HG03175 (cell line): ENCODE measurements at regions not wholly inside any gene's neighbourhood (a gene's known extent, or its start where the extent isn't known, plus 50 kb on each side); places are given as distances from the start of the nearest gene placed in this dataset.

Experiments
- ATAC-seq: cut with Tn5 transposase; IDR thresholded peaks from one replicate; pipeline ENCODE4 v1.9.1; 2021; ENCODE audit warnings: mild to moderate bottlenecking, moderate library complexity; ENCODE audit not compliant: unreplicated experiment

- ATAC-seq: no peak
Measured at GRCh38 chr4:11271263-11271662, 157.4 kb downstream of the HS3ST1 start.

GRCh38 chr4:11268149-11268548 is 160.5 kb downstream of the HS3ST1 start:
- ATAC-seq: no peak

DNA sequence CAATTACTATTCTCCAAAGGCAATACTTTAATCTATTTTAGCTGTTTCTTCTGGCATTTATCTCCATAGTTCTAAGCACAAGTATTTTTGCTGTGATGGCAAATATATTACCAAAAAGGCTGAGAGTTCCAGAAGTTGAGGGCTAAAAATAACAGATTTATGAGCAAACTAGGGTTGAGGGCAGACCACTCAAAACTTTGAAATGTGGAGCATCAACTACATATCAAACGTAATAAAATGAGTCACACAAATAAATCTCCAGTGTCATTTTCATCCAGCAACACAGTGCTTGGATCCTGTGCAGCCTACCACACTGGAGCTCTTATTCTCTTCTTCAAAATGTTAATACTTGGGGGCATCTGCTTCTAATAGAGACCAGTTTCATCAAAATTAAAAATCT is 163.9 kb downstream of the HS3ST1 start:
- no peak for ATAC-seq

DNA sequence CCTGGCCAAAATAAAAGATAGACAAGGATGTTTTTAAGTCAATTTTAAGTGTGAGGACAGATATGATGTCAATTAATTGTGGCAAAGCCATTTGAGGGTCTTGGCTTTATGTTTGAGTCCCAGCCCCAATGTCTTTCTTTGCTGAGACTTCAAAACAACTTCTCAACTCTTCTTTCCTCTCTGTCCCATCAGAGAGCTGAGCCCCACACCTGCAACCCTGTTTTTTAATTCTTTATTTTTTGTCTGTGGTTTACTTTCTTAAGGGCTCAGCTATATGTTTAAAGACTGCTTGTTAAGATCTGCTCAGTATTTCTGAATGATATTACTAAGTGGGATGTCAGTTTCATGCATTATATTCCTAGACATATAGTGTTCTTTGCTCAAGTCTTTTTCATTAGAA is 164.3 kb downstream of the HS3ST1 start:
- ATAC-seq: no peak

GRCh38 chr4:11263208-11263607 is 165.5 kb downstream of the HS3ST1 start:
- no peak for ATAC-seq

DNA sequence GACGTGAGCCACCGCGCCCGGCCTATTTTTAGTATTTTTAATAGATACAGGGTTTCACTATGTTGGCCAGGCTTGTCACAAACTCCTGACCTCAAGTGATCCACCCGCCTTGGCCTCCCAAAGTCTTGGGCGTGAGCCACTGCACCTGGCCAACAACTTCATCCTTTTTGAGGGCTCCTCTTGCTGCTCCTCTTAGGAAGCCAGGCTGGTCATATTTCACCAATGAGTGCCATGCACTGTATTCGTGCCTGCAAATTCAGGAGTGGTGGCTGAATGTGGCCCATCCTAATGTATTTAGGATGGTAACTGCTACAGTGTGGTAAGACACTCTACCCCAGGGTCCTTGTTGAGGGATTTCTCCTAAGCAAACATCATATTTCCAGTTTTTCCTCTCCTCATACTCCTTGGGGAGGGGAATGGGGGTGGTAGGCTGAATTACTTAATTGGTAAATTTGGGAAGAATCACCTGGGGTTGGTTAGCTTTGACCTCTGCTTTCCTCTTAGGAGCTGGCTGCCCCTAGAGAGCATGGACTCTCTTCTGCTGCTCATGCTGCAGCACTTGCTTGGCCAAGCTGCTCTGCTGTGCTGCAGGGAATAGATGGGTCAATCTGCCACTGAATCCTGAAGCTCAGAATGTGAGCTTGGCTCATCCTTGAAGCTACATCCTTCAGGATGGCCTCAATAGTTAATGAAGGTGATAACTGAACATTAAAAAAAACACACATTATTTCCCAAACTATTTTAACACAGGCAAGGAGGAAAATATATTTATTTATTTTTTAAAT is 167.4 kb downstream of the HS3ST1 start:
- no peak for ATAC-seq

DNA sequence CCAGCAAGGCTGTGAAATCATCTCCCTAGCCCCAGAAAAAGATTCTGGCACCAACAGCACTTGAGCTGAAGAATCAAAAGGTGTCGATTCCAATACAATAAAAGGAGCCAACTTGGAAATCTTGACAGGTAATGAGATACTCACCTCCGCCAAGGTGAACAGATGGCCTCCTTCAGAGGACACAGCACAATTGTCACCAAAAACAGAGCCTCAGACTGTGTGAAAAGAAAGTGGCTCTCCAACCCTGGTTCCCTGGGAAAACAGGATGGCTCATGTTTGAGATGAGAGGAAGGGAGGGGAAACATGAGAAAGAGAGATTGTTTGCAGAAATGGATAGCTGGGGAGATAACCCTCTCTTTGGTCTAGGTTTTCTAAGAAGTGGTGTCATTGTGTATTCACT is 168.9 kb downstream of the HS3ST1 start:
- no peak for ATAC-seq

DNA sequence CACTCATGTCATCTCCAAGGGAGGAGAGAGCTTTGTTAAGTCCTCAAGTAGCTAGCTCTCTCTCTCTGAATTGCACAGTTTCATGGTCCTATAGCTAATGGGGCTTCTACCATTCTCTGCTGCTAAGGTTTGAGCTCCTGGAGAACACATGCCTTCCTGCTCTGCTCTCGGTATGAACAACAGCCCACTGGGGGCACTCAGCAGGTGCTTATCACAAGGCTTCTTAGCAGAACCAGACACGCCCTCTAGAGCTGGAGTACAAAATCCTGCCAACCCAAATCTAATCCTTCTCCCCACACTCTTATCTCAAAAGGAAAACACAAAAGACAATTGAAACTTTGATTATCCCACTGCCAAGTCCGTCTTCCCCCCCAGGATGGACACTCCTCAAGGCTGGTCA is 176.5 kb downstream of the HS3ST1 start:
- ATAC-seq: no peak

- ATAC-seq: no peak
Measured at GRCh38 chr4:11250510-11250909, 178.2 kb downstream of the HS3ST1 start.

DNA sequence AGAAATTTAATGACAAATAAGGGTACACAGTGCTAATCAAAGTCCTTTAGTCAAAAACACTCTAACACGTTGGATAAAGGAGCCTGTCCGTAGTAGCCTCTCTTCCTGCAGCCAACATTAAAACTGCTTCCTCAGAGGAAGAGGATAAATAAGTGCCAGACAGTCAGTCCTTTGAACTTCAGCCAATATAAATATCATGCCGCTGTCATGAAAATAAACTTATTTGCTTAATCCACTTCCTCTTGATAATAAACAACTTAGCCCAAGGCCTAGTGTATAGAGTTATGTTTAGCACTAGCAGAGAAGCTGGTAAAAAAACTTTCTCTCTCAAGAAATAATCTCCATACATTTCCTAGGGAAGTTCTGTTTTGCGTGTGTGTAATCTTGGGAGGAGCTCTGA is 196.7 kb downstream of the HS3ST1 start:
- ATAC-seq: no peak

DNA sequence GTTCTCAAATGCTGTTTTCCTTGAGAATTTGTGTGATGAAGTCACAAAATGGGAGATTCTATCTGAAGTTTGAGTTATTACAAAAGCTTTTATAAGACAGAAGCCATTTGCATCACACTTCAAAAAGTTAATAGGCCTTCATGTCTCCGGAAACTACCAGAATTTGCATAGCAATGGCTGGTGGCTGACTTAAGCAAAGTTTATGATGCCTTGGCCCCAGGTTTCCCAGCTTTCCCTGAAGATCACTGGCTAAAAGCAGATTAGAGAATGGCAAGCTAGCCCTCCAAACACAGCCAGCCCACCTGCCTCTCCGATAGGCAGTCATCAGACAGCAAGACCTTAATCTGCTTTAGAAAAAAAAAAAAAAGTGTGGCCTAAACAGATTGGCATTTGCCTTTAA is 197.8 kb downstream of the HS3ST1 start:
- no peak for ATAC-seq

- no peak for ATAC-seq
Measured at GRCh38 chr4:11228530-11228929, 200.2 kb downstream of the HS3ST1 start.

GRCh38 chr4:11223311-11223710 is 205.4 kb downstream of the HS3ST1 start:
- ATAC-seq: no peak

- ATAC-seq: peak; percentile 57
Measured at GRCh38 chr4:11218692-11219091, 210.0 kb downstream of the HS3ST1 start.

DNA sequence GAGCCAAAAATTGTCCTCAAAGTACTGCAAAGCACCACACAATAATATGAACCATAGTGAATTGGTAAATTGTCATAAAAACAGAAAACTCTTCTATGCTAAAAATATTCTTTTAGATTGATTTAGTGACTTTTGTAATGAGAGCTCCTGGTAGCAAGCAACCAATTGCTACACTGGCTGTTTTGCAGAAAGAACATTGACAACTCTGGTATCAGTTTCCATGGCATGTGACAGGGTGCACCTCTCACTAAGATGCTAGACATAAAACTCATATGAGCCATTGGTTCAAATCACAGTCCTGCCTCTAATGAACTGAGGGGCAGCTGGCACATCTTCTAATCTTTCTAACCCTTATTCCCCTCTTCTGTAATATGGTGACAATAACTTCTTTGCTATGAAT is 212.2 kb downstream of the HS3ST1 start:
- no peak for ATAC-seq

- no peak for ATAC-seq
Measured at GRCh38 chr4:11214281-11214680, 214.4 kb downstream of the HS3ST1 start.

DNA sequence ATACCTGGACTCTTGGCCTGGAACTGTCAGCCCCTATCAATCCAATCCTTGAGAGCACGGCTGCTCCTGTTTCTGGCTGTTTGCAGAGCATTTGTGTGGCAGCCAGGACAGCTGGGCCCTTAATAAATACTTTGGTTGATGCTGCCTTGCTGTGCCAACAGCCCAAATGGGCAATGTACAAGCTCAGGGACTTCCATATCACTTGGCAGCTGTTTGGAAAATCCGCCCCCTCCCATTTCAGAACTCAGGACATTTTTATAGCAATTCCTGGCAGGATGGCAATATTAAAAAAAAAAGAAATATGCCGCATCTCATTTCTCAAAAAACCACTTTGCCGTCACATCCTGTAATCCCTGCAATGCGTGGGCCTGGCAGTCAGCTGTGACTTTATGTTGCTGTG is 218.9 kb downstream of the HS3ST1 start:
- no peak for ATAC-seq

- ATAC-seq: no peak
Measured at GRCh38 chr4:11201256-11201655, 227.4 kb downstream of the HS3ST1 start.

DNA sequence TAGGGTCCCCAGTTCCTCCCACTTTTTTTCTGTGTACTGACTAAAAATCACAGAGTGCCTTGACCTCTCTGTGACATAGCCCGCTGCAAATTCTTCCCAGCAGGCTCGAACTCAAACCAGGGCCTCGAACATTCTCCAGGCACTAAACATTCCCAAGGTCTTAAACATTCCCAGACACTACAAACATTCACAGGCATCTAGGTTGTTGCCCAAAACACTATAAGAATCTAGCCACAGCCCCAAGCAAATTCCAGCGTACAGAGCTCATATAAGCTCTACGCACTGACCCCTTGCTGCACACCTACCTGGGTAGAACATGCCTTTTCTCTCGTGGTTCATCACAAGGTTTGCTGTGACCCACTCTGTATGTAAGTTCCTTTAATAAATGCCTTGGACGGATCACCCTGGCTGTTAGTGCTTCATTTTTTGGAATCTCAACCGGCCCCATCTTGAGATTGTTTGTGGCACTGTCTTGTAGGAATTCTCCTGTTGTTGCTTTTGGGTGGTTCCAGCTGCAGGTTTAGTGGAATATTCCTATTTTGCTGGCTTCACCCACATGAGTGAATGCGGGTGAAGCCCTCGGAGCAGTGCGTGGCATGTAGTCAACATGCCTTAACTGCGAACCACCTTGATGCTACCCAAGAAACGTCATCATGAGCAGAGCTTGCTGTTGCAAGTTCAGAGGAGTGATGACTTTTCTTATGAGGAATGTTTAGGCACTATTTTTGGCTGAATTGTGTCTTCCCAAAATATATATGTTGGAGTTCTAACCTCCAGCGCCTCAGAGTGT is 230.0 kb downstream of the HS3ST1 start:
- no peak for ATAC-seq

DNA sequence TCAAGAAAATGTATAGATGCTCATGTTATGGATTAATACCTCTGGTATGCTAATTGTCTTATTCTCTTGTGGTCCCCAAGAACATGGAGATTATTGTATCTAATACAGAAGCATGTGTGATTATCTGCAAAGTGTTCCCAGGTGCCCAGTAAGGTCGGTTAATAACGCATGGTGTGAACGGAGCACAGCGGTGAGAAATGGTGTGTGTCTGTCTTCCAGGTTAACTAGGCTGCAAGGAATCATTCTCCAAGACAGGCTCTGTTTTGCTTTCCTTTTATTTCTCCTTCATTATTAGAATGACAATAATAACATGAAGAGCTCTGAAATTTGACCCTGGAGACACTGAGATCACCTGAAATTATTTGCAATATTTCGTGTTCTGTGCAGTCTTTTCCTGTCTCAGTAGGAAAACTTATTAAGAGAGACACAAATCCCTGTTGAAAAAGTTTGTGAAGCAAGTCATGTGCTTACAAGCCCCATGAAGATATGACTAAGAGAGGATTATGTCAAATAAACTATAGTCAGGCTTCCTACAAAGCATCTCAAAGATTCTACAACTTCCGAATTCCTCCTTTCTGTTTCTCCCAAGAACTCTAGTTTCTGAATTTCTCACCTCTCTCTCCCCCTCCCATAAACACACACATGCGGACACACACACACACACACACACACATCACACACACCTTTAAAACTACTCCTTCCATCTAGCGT is 230.9 kb downstream of the HS3ST1 start:
- no peak for ATAC-seq

GRCh38 chr4:11196927-11197522 is 231.7 kb downstream of the HS3ST1 start:
- no peak for ATAC-seq
